Skeletal muscle cell (primary cell): ENCODE measurements at regions not wholly inside any gene's neighbourhood (a gene's known extent, or its start where the extent isn't known, plus 50 kb on each side); places are given as distances from the start of the nearest gene placed in this dataset.

ENCODE experiments used
- DNase-seq: peaks from one replicate; pipeline ENCODE4 v3.0.0-alpha.2; 2010; ENCODE audit warnings: low read depth
- H3K4me3 ChIP-seq: 2 replicates; pipeline ENCODE4 v1.5.1; 2011; ENCODE audit warnings: low read depth, mild to moderate bottlenecking, control low read depth, low read length, moderate library complexity

DNA sequence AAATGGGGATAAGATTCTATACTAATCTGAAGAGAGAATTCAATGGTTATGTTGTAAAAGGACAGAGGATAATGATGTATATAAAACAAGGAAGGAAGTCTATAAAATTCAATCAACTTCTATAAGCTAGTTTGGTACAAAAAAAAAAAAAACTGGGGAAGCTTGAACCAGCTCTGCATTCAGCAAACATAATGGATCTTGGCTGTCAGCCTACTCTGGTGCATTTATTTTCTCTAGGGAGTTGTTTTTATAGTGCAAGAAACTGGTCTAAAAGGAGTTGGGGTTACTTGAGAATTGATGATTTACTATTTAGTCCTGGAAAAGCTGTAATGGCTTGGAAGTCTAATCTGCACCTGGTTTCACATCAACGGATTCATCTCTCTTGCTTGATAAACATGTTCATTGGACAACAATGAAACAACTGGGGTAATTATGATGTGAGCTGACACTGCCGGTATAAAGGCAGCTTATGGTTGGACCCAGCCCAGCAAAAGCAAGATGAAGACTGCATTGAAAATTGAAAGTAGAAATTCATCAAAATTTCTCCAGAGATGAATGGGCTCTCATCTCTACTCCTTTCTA is 199.4 kb upstream of the NRIP1 start:
- DNase-seq: no peak
- H3K4me3 ChIP-seq: no peak overlapping the region

GRCh38 chr21:15272171-15272570 is 207.4 kb upstream of the NRIP1 start:
- no peak for DNase-seq
- no peak overlapping the region for H3K4me3 ChIP-seq

- no peak for DNase-seq
- no peak overlapping the region for H3K4me3 ChIP-seq
Measured at GRCh38 chr21:15272591-15272990, 207.8 kb upstream of the NRIP1 start.

GRCh38 chr21:15273244-15273643 is 208.4 kb upstream of the NRIP1 start:
- H3K4me3 ChIP-seq: no peak overlapping the region
- DNase-seq: no peak

- DNase-seq: no peak
- no peak overlapping the region for H3K4me3 ChIP-seq
Measured at GRCh38 chr21:15274701-15275485, 210.1 kb upstream of the NRIP1 start.

GRCh38 chr21:15275615-15276235 is 210.9 kb upstream of the NRIP1 start:
- no peak for DNase-seq

DNA sequence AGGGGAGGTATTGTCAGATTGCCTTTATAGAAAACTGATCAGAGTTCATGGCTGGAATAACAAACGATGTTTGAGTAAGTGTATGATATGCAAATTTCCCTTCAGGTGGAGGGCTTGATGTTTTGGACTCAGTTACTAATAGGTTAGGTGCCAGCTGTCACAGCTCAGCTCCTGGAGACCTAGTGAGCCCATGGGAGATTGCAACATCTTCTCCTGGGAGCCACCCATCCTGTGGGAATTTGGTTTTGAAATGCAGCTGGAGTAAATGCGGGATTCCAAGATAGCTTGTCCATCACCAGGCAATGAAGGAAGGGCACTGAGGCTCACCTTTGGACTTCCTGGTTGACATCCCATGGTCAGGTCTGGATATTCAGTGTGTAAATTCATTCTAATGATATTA is 211.4 kb upstream of the NRIP1 start:
- no peak for DNase-seq
- no peak overlapping the region for H3K4me3 ChIP-seq

More at GRCh38 chr21:15275615-15276235, 210.9 kb upstream of the NRIP1 start:
- H3K4me3 ChIP-seq: no peak overlapping the region

- DNase-seq: no peak
Measured at GRCh38 chr21:15277466-15277865, 212.7 kb upstream of the NRIP1 start.

GRCh38 chr21:15278279-15278678 is 213.5 kb upstream of the NRIP1 start:
- no peak for DNase-seq
- H3K4me3 ChIP-seq: no peak overlapping the region

More at GRCh38 chr21:15277466-15277865, 212.7 kb upstream of the NRIP1 start:
- no peak overlapping the region for H3K4me3 ChIP-seq

DNA sequence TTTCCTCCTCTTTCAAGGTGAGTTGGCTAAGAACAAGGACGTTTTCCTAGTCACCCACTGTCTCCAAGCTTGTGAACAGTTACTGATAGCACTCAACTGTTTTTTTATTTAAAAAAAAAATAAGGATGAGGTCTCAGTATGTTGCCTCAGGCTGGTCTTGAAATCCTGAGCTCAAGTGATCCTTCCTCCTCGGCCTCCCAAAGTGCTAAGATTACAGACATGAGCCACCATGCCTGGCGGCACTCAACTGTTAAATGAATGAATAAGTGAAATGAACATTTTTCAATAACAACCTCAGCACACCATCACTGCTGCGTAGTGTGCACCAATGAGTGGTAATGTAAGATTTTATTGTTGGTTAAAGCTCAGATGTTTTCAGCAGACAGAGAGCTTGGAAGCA is 214.1 kb upstream of the NRIP1 start:
- no peak for DNase-seq

GRCh38 chr21:15279482-15279881 is 214.7 kb upstream of the NRIP1 start:
- DNase-seq: no peak
- H3K4me3 ChIP-seq: no peak overlapping the region

More for the DNA sequence above, 214.1 kb upstream of the NRIP1 start:
- H3K4me3 ChIP-seq: no peak overlapping the region

DNA sequence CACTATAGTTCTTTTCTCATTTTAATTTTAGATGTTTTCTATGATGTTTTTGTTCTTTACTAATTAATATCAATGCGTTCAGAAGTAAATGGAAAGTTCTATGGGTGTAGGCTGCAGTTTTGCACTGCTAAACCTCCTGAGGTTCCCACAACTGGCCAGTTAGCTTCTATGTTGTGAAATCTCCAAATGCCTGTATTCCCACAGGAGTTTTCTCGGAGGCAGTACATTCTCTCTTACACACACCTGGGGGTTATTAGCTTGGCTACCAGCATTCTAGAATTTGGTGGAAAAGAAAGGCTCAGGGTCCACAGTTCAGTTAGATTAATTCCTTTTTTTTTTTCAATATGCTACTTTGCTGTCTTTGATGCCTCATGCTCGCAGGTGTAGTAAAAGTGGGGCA is 216.9 kb upstream of the NRIP1 start:
- H3K4me3 ChIP-seq: no peak overlapping the region
- no peak for DNase-seq

- no peak for DNase-seq
- H3K4me3 ChIP-seq: no peak overlapping the region
Measured at GRCh38 chr21:15282665-15283064, 217.9 kb upstream of the NRIP1 start.

GRCh38 chr21:15283138-15283537 is 218.3 kb upstream of the NRIP1 start:
- H3K4me3 ChIP-seq: no peak overlapping the region
- DNase-seq: no peak

- no peak overlapping the region for H3K4me3 ChIP-seq
- no peak for DNase-seq
Measured at GRCh38 chr21:15283789-15284188, 219.0 kb upstream of the NRIP1 start.

GRCh38 chr21:15285556-15285955 is 220.8 kb upstream of the NRIP1 start:
- no peak overlapping the region for H3K4me3 ChIP-seq
- DNase-seq: no peak

DNA sequence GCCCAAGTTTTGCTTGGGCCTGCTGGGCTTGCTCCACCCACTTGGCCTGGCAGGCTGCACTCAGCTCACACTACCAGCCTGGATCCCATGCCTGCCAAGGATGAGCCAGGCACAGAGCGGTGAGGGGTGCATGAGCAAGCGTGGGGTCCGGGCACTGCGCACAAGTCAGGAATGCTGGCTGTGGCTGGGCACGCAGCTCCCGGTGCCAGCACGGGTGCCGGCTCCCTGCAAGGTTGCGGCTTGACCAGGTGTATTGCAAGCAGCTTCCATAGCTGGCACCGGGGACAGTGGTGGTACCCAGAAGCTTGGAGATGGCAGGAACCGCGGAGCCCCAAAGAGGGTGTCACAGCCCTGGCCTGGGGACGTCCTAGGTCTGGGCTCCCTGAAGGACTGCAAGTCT is 224.4 kb upstream of the NRIP1 start:
- no peak overlapping the region for H3K4me3 ChIP-seq
- DNase-seq: no peak

DNA sequence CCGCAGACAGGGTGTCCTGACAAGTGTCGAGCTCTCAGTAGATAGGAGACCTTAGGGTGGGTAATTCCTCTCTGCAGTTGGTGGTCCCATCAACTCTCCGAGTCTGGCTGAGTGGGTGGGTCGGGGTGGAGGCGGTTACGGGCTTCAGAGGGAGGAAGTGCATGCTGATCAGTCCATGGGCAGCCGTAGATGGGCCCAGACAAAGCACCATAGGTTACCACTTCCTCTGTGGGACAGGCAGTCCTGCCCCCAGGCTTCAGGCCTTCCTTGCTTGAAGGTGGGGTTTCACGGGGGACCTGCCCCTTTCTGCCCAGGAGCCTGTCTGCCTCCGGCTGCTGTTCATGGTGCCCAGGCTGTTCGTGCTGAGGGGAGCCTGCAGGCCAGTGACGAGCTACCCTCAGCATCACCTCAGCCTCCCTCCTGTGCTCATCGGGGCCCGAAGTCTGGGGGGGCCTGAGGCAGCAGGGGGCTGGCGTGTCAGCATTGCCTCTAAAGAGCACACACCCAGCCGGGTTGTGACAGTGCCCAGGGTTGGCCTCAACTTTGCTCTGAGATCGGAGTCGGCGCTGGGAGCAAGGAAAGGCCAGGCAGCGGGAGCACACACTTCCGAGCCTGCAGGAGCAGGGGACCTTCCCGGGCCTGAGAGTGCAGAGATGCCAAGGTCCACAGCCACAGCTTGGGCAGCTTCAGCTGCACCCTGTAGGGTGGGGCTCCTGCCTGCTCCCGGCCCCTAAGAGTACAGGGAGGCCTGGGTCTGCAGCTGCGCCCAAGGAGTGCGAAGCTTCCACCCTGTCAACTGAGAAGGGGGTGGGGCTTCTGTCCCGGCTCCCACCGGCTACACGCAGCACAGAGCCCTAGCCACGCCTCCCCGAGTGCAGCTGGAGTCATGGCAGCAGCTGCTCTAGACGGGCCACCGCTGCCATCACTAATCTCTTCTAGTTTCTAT is 225.4 kb upstream of the NRIP1 start:
- DNase-seq: no peak
- no peak overlapping the region for H3K4me3 ChIP-seq

DNA sequence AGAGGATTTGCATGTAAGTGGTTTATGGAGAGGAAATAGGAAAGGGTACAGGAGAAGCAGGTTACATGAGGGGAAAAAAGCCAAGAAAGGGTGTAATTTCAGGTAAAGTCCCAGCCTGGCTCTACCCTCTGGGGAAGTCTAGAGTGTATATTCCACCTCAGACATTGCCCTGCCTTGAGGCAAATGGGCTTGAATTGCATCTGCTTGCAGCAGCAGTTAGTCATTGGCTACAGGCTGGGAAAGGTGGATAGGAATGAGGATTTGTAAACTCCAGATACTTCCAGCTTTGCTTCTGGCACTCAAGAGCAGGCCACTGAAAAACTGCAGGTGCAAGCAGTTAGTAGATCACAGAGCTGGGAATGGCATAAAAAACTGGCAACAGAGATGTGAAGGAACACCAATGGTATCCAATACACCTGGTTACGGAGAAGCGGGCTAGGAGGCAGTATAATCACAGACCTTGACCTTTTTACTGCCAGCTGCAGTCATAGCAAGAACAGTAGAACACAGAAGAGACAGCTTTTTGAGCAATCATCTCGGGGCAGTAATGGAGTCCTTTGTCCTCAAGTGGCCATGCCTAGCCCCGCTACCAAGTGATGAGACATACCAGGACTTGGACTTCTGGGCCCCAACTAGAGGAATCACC is 226.9 kb upstream of the NRIP1 start:
- DNase-seq: no peak
- H3K4me3 ChIP-seq: no peak overlapping the region
